WTC11 (cell line): ENCODE measurements at regions not wholly inside any gene's neighbourhood (a gene's known extent, or its start where the extent isn't known, plus 50 kb on each side); places are given as distances from the start of the nearest gene placed in this dataset.

Experiments used
- AFF4 ChIP-seq: sonication (generic); formaldehyde crosslinking; IDR thresholded peaks from 2 replicates; pipeline ENCODE4 v1.8.1; 2023; ENCODE audit warnings: mild to moderate bottlenecking, missing genetic modification reagents, borderline replicate concordance
- CREB1 ChIP-seq: sonication (generic); formaldehyde crosslinking; IDR thresholded peaks from 2 replicates; pipeline ENCODE4 v1.8.0; 2023; ENCODE audit warnings: mild to moderate bottlenecking, missing genetic modification reagents
- CTCF ChIP-seq: fragments of 200-600 bp; IDR thresholded peaks from 2 replicates; pipeline ENCODE4 v1.8.0; 2022; ENCODE audit warnings: antibody characterized with exemption
- ELF4 ChIP-seq: sonication (generic); formaldehyde crosslinking; IDR thresholded peaks from 2 replicates; pipeline ENCODE4 v1.8.1; 2022; ENCODE audit warnings: low read depth, mild to moderate bottlenecking, moderate library complexity, missing genetic modification reagents
- FOXK1 ChIP-seq: sonication (generic); formaldehyde crosslinking; IDR thresholded peaks from 2 replicates; pipeline ENCODE4 v1.8.0; 2022; ENCODE audit warnings: mild to moderate bottlenecking, moderate library complexity, missing genetic modification reagents
- HMGXB4 ChIP-seq: sonication (generic); formaldehyde crosslinking; IDR thresholded peaks from 2 replicates; pipeline ENCODE4 v1.8.1; 2023; ENCODE audit warnings: mild to moderate bottlenecking, moderate library complexity, missing genetic modification reagents
- JUN ChIP-seq: sonication (generic); formaldehyde crosslinking; IDR thresholded peaks from 2 replicates; pipeline ENCODE4 v1.8.0; 2023; ENCODE audit warnings: mild to moderate bottlenecking, missing genetic modification reagents
- NR3C1 ChIP-seq: sonication (generic); formaldehyde crosslinking; conservative IDR thresholded peaks from 2 replicates; pipeline ENCODE4 v1.8.1; 2023; ENCODE audit warnings: low read depth, mild to moderate bottlenecking, missing genetic modification reagents
- OVOL2 ChIP-seq: fragments of 250-450 bp; sonication (Bioruptor Pico); IDR thresholded peaks from 2 replicates; pipeline ENCODE4 v1.9.0; 2021; ENCODE audit warnings: mild to moderate bottlenecking, borderline replicate concordance
- ZNF263 ChIP-seq: sonication (generic); formaldehyde crosslinking; IDR thresholded peaks from 2 replicates; pipeline ENCODE4 v1.8.1; 2022; ENCODE audit warnings: low read depth, mild to moderate bottlenecking, moderate library complexity, missing genetic modification reagents
- ZNF416 ChIP-seq: fragments of 250-450 bp; sonication (Bioruptor Pico); IDR thresholded peaks from 2 replicates; pipeline ENCODE4 v1.9.0; 2021; ENCODE audit warnings: mild to moderate bottlenecking, inconsistent platforms

- TF ChIP-seq ZNF263 (CRISPR knock-in tag) (no peak), ELF4 (no peak), ZNF416 (CRISPR knock-in tag) (no peak), CTCF (no peak), HMGXB4 (CRISPR knock-in tag) (no peak), JUN (CRISPR knock-in tag) (no peak), NR3C1 (CRISPR knock-in tag) (no peak), CREB1 (CRISPR knock-in tag) (no peak), AFF4 (CRISPR knock-in tag) (no peak), FOXK1 (CRISPR knock-in tag) (no peak), OVOL2 (CRISPR knock-in tag) (no peak)
Observed at GRCh38 chr9:13386935-13387733, 107.6 kb upstream of the MPDZ start.
